Skeletal muscle satellite cell (primary cell): ENCODE measurements at regions not wholly inside any gene's neighbourhood (a gene's known extent, or its start where the extent isn't known, plus 50 kb on each side); places are given as distances from the start of the nearest gene placed in this dataset.

Experiments used
- H3K27me3 ChIP-seq: 2 replicates; pipeline ENCODE4 v1.7.0; 2013; ENCODE audit warnings: low read length; ENCODE audit not compliant: control insufficient read depth, insufficient read depth
- H3K36me3 ChIP-seq: 2 replicates; pipeline ENCODE4 v1.7.0; 2013; ENCODE audit warnings: mild to moderate bottlenecking, control low read depth, low read length; ENCODE audit not compliant: insufficient read depth
- H3K4me1 ChIP-seq: 2 replicates; pipeline ENCODE4 v1.7.0; 2013; ENCODE audit warnings: low read length; ENCODE audit not compliant: control insufficient read depth, insufficient read depth
- H3K4me2 ChIP-seq: 2 replicates; pipeline ENCODE4 v1.7.0; 2013; ENCODE audit warnings: mild to moderate bottlenecking, low read length
- H3K4me3 ChIP-seq: 2 replicates; pipeline ENCODE4 v1.7.0; 2013; ENCODE audit warnings: low read length
- H3K9ac ChIP-seq: 2 replicates; pipeline ENCODE4 v1.7.0; 2013; ENCODE audit warnings: mild to moderate bottlenecking, low read depth, low read length, moderate library complexity
- H3K9me3 ChIP-seq: replicated peaks from 2 replicates; pipeline ENCODE4 v1.7.0; 2013; ENCODE audit warnings: mild to moderate bottlenecking, control low read depth, low read length

GRCh38 chr2:176646033-176646615 lies 376.9 kb downstream of the MTX2 start:
- H3K4me1 ChIP-seq, result peaks cover 24% of the 10 kb centered on the region
- no peak overlapping the region for H3K4me3 ChIP-seq
- H3K9me3 ChIP-seq, result no peaks in the 10 kb centered on the region
- no peak overlapping the region for H3K9ac ChIP-seq
- H3K4me2 ChIP-seq, result no peak overlapping the region
- no peaks in the 10 kb centered on the region for H3K36me3 ChIP-seq
- no peaks in the 10 kb centered on the region for H3K27me3 ChIP-seq

- H3K9me3 ChIP-seq, result no peaks in the 10 kb centered on the region
- peaks cover 12% of the 10 kb centered on the region for H3K4me1 ChIP-seq
- H3K4me2 ChIP-seq, result no peak overlapping the region
- no peak overlapping the region for H3K4me3 ChIP-seq
- no peak overlapping the region for H3K9ac ChIP-seq
- H3K27me3 ChIP-seq, result no peaks in the 10 kb centered on the region
- H3K36me3 ChIP-seq, result no peaks in the 10 kb centered on the region
Observed at GRCh38 chr2:176647325-176648165, 378.3 kb downstream of the MTX2 start.

- no peak overlapping the region for H3K4me3 ChIP-seq
- no peaks in the 10 kb centered on the region for H3K9me3 ChIP-seq
- no peaks in the 10 kb centered on the region for H3K27me3 ChIP-seq
- H3K36me3 ChIP-seq, result no peaks in the 10 kb centered on the region
- no peak overlapping the region for H3K4me2 ChIP-seq
- H3K9ac ChIP-seq, result no peak overlapping the region
- peaks cover 4% of the 10 kb centered on the region for H3K4me1 ChIP-seq
Observed at GRCh38 chr2:176648700-176649297, 379.6 kb downstream of the MTX2 start.

- Histone ChIP-seq H3K4me2 (no peak overlapping the region), H3K27me3 (no peaks in the 10 kb centered on the region), H3K4me3 (no peak overlapping the region), H3K9ac (no peak overlapping the region), H3K9me3 (no peaks in the 10 kb centered on the region), H3K36me3 (no peaks in the 10 kb centered on the region), H3K4me1 (peaks cover 7% of the 10 kb centered on the region)
Observed at GRCh38 chr2:176650104-176650837, 381.0 kb downstream of the MTX2 start.

- no peak overlapping the region for H3K4me2 ChIP-seq
- no peak overlapping the region for H3K9ac ChIP-seq
- H3K4me3 ChIP-seq, result no peak overlapping the region
- no peaks in the 10 kb centered on the region for H3K36me3 ChIP-seq
- H3K4me1 ChIP-seq, result peaks cover 7% of the 10 kb centered on the region
- no peaks in the 10 kb centered on the region for H3K9me3 ChIP-seq
- no peaks in the 10 kb centered on the region for H3K27me3 ChIP-seq
Observed at GRCh38 chr2:176650838-176651555, 381.8 kb downstream of the MTX2 start.

- Histone ChIP-seq H3K27me3 (no peaks in the 10 kb centered on the region), H3K9ac (no peak overlapping the region), H3K4me1 (peaks cover 7% of the 10 kb centered on the region), H3K9me3 (no peaks in the 10 kb centered on the region), H3K4me2 (no peak overlapping the region), H3K4me3 (no peak overlapping the region), H3K36me3 (no peaks in the 10 kb centered on the region)
Observed at GRCh38 chr2:176652300-176653182, 383.3 kb downstream of the MTX2 start.

- H3K27me3 ChIP-seq, result peaks cover 3% of the 10 kb centered on the region
- H3K9me3 ChIP-seq, result no peaks in the 10 kb centered on the region
- H3K36me3 ChIP-seq, result no peaks in the 10 kb centered on the region
- no peak overlapping the region for H3K4me3 ChIP-seq
- H3K9ac ChIP-seq, result no peak overlapping the region
- H3K4me2 ChIP-seq, result peak overlapping the region; percentile 12
- peaks cover 7% of the 10 kb centered on the region for H3K4me1 ChIP-seq
Observed at GRCh38 chr2:176653479-176654443, 384.5 kb downstream of the MTX2 start.

GRCh38 chr2:176656038-176656775 lies 387.0 kb downstream of the MTX2 start:
- no peak overlapping the region for H3K4me3 ChIP-seq
- no peaks in the 10 kb centered on the region for H3K9me3 ChIP-seq
- H3K4me1 ChIP-seq, result peaks cover 7% of the 10 kb centered on the region
- no peak overlapping the region for H3K9ac ChIP-seq
- no peak overlapping the region for H3K4me2 ChIP-seq
- H3K27me3 ChIP-seq, result peaks cover 3% of the 10 kb centered on the region
- no peaks in the 10 kb centered on the region for H3K36me3 ChIP-seq

GRCh38 chr2:176656776-176657140 lies 387.5 kb downstream of the MTX2 start:
- Histone ChIP-seq H3K9me3 (no peaks in the 10 kb centered on the region), H3K9ac (no peak overlapping the region), H3K4me1 (peaks cover 7% of the 10 kb centered on the region), H3K4me2 (no peak overlapping the region), H3K4me3 (no peak overlapping the region), H3K36me3 (no peaks in the 10 kb centered on the region), H3K27me3 (peaks cover 3% of the 10 kb centered on the region)
